ACC112 (cell line): ENCODE measurements at regions not wholly inside any gene's neighbourhood (a gene's known extent, or its start where the extent isn't known, plus 50 kb on each side); places are given as distances from the start of the nearest gene placed in this dataset.

ENCODE experiments used
- H2AFZ ChIP-seq: fragments of 200-600 bp; sonication (generic); one replicate; pipeline ENCODE4 v1.6.0; 2017; ENCODE audit warnings: antibody characterized with exemption, low read length; ENCODE audit not compliant: unreplicated experiment
- H3K27ac ChIP-seq: fragments of 200-600 bp; sonication (generic); 2 replicates; pipeline ENCODE4 v1.5.1; 2014; ENCODE audit warnings: low read depth, mild to moderate bottlenecking, antibody characterized with exemption, low read length, moderate library complexity
- H3K27me3 ChIP-seq: fragments of 200-600 bp; sonication (generic); 2 replicates; pipeline ENCODE4 v1.6.1; 2014; ENCODE audit warnings: mild to moderate bottlenecking, antibody characterized with exemption, low read length, moderate library complexity, mixed read lengths; ENCODE audit not compliant: insufficient read depth
- H3K36me3 ChIP-seq: fragments of 200-600 bp; sonication (generic); 2 replicates; pipeline ENCODE4 v1.6.1; 2016; ENCODE audit warnings: mild to moderate bottlenecking, antibody characterized with exemption, low read length, moderate library complexity, mixed read lengths; ENCODE audit not compliant: insufficient read depth
- H3K4me1 ChIP-seq: fragments of 200-600 bp; sonication (generic); one replicate; pipeline ENCODE4 v1.6.1; 2016; ENCODE audit warnings: low read length, mixed read lengths; ENCODE audit not compliant: insufficient read depth, unreplicated experiment, control insufficient read depth
- H3K4me3 ChIP-seq: fragments of 200-600 bp; sonication (generic); 2 replicates; pipeline ENCODE4 v1.5.1; 2014; ENCODE audit warnings: mild to moderate bottlenecking, low read depth, low read length
- H3K79me2 ChIP-seq: fragments of 200-600 bp; sonication (generic); one replicate; pipeline ENCODE4 v1.6.0; 2016; ENCODE audit warnings: low read length; ENCODE audit not compliant: control insufficient read depth, unreplicated experiment, insufficient read depth

DNA sequence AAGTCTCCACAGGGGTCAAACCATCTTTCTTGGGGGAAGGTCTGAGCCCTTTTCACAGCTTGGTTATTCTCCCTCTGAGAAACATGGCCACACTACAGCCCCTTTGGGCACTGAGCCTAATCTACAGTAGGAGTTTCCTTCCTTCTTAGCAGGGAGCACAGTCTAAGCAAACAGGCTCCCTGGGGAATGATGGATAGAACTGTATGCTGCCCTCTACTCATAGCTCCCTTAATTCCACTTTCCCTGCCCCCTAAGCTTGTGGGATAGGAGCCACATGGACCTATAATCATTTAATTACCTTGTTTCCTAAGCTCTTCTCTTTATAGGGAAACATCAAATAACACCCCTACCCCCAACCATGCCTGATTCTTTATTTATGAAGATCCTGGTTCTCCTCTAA is 442.1 kb upstream of the MEX3C start:
- no peak overlapping the region for H3K4me3 ChIP-seq
- H3K27me3 ChIP-seq = no peaks in the 10 kb centered on the region
- H3K36me3 ChIP-seq = no peaks in the 10 kb centered on the region
- no peak overlapping the region for H2AFZ ChIP-seq
- no peak overlapping the region for H3K27ac ChIP-seq
- H3K4me1 ChIP-seq = no peaks in the 10 kb centered on the region
- no peaks in the 10 kb centered on the region for H3K79me2 ChIP-seq

DNA sequence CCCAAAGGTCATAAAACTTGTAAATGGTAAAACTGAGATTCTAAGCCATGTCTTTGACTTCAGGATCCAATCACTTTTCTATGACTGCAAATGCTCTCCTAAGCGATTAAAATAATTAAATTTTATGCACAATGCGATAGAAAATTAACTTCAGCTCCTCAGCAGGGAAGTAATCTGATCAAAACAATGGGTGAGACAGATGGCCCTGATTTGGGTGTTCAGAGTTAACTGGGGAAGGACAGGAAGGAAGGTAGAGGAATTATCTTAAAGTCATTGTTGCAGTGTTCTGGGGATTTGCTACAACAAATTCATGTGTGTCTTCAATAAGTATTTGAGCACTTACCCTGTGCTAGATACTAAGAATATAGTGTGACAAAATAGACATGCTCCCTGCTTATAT is 446.0 kb upstream of the MEX3C start:
- no peaks in the 10 kb centered on the region for H3K79me2 ChIP-seq
- no peak overlapping the region for H3K4me3 ChIP-seq
- H3K27ac ChIP-seq = no peak overlapping the region
- H2AFZ ChIP-seq = no peak overlapping the region
- no peaks in the 10 kb centered on the region for H3K4me1 ChIP-seq
- H3K36me3 ChIP-seq = no peaks in the 10 kb centered on the region
- H3K27me3 ChIP-seq = no peaks in the 10 kb centered on the region

DNA sequence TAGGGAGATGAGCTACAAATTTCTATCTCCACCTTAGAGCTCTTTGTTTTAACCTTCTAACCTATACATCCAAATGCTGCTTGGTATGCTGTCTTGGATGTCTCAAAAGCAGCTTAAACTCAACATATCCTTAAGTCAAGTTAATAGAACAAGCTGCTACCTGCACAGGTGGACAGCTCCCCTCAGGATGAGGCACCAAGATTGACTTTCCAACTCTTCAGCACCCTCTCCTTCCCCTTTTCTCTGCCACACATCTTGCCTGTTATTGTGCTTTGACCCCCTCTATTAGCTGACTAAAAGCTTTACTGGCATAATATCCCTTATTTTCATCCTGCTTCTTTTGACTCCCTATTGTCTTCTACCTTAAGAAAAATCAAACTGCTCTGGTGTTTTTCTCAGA is 448.1 kb upstream of the MEX3C start:
- no peaks in the 10 kb centered on the region for H3K27me3 ChIP-seq
- H3K36me3 ChIP-seq = no peaks in the 10 kb centered on the region
- H3K4me3 ChIP-seq = no peak overlapping the region
- no peaks in the 10 kb centered on the region for H3K79me2 ChIP-seq
- no peak overlapping the region for H3K27ac ChIP-seq
- H3K4me1 ChIP-seq = no peaks in the 10 kb centered on the region
- H2AFZ ChIP-seq = no peak overlapping the region

DNA sequence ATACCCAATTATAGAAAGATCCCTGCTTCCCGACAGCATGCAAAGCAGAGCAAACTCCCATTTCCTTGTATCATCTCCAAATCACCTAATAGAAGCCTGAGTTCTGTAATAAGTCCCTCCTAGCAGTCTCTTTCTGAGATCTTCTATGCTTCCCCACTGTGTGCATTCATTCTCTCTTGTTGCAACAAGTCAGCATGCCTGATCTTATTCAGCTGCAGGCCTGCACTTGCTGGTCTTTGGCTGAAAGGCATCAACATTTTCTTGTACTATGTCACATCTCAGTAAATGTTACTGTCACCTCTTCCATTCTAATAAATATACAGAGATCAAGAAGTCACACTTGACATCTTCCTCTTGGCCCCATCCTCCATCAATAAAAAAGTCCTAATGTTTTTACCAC is 449.9 kb upstream of the MEX3C start:
- Histone ChIP-seq H2AFZ (no peak overlapping the region), H3K36me3 (no peaks in the 10 kb centered on the region), H3K4me1 (no peaks in the 10 kb centered on the region), H3K27ac (no peak overlapping the region), H3K27me3 (no peaks in the 10 kb centered on the region), H3K79me2 (no peaks in the 10 kb centered on the region), H3K4me3 (no peak overlapping the region)

DNA sequence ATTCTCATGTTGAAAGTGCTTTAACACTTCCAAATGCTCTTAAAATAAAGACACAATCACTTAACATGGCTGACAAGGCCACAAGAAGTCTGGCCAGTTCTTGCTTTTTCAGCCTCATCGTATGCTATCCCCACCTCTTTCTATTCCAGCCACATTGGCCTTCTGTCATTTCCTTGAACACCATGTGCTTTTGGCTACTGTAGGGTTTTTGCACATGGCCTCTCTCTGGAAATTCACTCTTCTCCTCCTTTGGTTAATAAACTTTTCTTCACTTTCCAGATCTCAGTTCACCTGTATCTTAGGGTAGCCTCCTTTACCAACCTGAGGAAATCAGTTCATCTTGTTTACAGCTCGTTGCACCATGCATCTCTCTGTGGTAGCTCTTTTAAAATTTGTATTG is 450.5 kb upstream of the MEX3C start:
- H3K36me3 ChIP-seq = no peaks in the 10 kb centered on the region

DNA sequence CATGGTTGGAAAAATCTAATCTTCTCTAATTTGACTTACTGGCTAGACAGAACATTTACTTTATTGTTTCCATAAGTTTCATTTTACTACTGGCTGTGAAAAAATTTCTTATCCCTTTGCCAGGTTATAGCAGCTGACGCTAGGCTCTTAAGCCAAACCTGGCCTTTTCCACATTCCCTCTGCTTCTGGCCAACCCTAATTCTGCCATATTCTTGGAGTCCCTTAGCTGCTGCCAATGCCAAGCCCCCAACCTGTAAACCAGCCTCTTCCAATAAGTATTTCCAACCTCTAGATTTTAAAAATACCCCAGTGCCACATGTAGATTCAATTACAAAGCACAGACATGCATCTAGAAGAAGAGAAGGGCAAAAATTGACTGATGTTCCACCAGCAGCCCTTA is 452.3 kb upstream of the MEX3C start:
- Histone ChIP-seq H3K27ac (no peak overlapping the region), H3K36me3 (no peaks in the 10 kb centered on the region), H3K79me2 (no peaks in the 10 kb centered on the region), H3K4me1 (no peaks in the 10 kb centered on the region), H3K4me3 (no peak overlapping the region), H3K27me3 (no peaks in the 10 kb centered on the region), H2AFZ (no peak overlapping the region)

More for the DNA sequence above, 450.5 kb upstream of the MEX3C start:
- Histone ChIP-seq H3K4me3 (no peak overlapping the region), H3K27ac (no peak overlapping the region), H2AFZ (no peak overlapping the region), H3K79me2 (no peaks in the 10 kb centered on the region), H3K27me3 (no peaks in the 10 kb centered on the region), H3K4me1 (no peaks in the 10 kb centered on the region)

DNA sequence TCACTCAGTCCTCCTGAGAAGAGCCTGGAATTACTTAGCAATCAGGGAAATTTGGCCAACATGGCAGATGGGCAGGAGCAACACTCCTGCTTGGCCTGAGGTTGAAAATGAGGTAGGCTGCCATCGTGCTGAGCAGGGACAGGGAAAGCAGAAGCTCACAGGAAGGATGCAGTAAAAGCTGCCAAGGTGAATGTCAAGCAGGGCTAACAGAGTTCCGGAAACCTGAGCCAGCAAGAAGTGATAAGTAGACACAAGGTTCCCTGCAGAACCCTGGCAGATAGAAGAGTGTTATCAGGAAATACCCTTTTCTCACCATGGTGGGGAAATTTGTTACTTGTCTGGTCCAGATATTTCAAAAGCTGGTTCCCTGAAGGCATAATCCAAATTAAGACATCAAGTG is 454.3 kb upstream of the MEX3C start:
- Histone ChIP-seq H2AFZ (no peak overlapping the region), H3K79me2 (no peaks in the 10 kb centered on the region), H3K36me3 (no peaks in the 10 kb centered on the region), H3K27me3 (no peaks in the 10 kb centered on the region), H3K4me3 (no peak overlapping the region), H3K4me1 (no peaks in the 10 kb centered on the region), H3K27ac (no peak overlapping the region)

DNA sequence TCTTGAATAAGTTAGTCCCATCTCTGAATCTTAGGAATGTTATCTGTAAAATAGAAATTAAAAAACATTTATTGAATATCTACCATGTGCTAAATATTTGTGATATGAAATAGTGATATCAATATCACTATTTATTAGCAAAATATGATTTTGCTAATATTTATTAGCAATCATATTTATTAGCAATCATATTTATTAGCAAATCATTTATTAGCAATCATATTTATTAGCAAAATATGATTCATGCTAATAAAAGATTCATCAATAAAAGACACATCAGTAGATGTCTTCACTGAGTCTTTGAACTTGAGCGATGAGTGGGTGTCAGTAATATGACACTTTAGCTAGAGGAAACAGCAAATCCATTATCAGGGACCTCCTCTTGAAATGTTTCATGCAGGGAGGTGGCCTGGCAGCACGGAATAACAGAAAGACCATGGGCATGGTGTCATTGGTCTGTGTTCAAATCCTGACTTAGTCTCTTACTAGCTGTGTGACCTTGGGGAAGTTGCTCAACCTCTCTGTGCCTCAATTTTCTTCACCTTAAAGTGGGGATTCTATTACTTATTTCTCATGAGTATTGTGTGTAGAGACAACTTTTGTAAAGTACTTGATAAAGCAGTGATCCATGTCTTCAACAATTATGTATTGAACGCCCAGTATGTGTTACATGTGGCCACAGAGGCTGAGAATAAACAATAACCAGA is 456.2 kb upstream of the MEX3C start:
- H3K27ac ChIP-seq = no peak overlapping the region

DNA sequence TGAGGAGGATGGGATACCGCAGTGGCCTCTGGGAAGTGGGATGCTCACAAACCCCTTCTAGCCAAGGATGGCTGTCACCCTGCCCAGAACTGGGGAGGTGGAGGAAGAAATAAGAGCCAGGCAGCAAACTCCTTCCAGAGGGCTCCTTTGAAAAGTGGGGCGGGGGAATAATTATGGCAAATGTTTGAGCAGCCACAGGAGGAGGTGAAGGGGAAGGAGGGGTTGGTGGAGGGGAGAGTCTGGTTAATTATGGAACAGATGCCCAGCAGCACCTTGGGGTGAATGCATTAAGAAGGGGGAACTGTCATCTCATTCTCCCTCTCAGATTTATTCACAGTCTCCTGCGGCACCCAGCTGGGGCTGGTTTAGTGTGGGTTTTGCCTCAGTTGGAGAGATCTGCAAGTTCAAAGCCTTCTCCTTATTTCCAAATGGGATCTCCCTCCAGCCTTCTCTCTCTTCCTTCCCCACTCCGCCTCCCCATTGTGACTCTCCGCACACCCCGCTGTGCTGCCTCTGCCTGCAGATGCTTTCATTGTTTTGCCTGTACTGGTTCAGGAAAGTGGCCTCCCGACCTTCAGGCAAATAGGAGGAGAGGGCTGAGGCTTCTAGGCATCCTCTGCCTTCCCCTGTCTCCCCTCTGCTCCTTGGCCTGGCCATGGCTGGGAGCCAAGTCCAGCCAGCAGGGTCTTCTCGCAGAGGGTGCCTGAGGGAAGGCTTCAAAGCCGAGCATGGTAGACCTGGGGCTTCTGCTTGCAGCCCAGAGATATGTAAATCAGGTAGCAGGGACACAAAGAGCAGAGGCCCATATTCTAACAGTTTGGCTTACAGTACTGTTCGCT is 457.2 kb upstream of the MEX3C start:
- Histone ChIP-seq H3K27me3 (no peaks in the 10 kb centered on the region), H3K79me2 (no peaks in the 10 kb centered on the region), H3K27ac (no peak overlapping the region), H3K4me1 (no peaks in the 10 kb centered on the region), H2AFZ (no peak overlapping the region), H3K36me3 (no peaks in the 10 kb centered on the region), H3K4me3 (no peak overlapping the region)

More for the DNA sequence above, 456.2 kb upstream of the MEX3C start:
- Histone ChIP-seq H3K36me3 (no peaks in the 10 kb centered on the region), H3K4me1 (no peaks in the 10 kb centered on the region), H3K4me3 (no peak overlapping the region), H3K79me2 (no peaks in the 10 kb centered on the region), H3K27me3 (no peaks in the 10 kb centered on the region), H2AFZ (no peak overlapping the region)

DNA sequence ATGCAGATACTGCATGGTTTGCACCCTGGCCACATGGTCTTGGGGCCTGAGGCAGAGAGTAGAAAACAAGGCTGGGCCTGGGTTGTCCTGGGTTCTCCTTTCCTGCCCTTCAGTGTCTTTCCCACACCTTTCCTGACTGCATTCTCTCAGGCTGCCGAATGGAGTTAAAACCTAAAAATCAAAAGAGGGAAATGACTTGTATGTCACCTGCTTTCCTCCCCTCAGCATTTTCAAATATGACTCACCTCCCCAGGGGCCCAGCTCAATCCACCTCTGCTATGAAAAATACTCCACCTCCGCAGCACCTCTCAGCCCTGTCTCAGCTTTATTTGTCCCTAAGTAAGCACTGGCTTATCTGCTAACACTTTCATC is 457.8 kb upstream of the MEX3C start:
- Histone ChIP-seq H3K27ac (no peak overlapping the region), H3K4me3 (no peak overlapping the region), H3K27me3 (no peaks in the 10 kb centered on the region), H3K36me3 (no peaks in the 10 kb centered on the region), H2AFZ (no peak overlapping the region), H3K4me1 (no peaks in the 10 kb centered on the region), H3K79me2 (no peaks in the 10 kb centered on the region)

DNA sequence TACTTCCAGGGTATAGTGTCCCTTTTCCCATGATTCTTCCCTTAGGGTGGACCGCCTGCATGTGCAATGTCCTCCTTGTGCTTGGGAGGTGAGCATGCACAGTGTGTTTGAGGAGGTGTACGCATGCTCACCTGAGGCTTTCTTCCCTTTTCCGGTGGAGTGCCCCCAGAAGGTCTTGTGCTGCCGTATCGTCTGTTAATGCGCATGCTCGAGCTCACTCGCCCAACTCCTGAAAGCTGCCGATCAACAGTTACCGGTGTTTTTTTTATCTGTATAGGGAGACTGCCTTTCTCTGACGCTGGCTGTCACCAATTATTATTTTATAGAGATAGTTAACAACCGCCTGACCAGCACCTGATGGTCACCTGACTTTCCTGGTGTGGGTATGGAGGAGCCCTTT is 458.8 kb upstream of the MEX3C start:
- Histone ChIP-seq H3K27me3 (no peaks in the 10 kb centered on the region), H3K79me2 (no peaks in the 10 kb centered on the region)

More for the DNA sequence above, 458.8 kb upstream of the MEX3C start:
- no peaks in the 10 kb centered on the region for H3K4me1 ChIP-seq
- H3K27ac ChIP-seq = no peak overlapping the region
- no peak overlapping the region for H2AFZ ChIP-seq
- no peaks in the 10 kb centered on the region for H3K36me3 ChIP-seq
- H3K4me3 ChIP-seq = no peak overlapping the region
